ENCODE measurements at regions not wholly inside any gene's neighbourhood (a gene's known extent, or its start where the extent isn't known, plus 50 kb on each side); places are given as distances from the start of the nearest gene placed in this dataset.
"Not testable (repeated sequence)": the region's sequence is repeated elsewhere in the genome, so short reads cannot be mapped to it uniquely, and the experiment has no call there.

DNA sequence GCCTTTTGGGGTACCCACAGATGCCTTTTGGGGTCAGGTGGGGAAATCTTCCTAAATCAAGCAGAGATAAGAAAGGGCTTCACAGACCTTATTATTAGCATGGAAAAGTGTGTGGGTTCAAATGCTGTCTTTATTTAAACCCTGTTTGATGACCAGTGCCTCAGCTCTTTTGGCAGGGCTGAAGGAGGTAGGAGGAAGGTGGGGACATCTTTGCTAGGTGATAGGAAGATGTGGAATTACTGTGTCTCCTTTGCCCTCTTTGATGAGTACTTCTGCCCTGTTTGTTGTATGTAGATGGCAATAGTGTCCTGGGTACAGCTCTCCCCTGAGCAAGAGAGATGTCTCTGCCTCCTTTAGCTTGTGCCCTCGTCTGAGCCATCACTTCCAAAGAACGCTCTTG lies 333.3 kb upstream of the ROPN1 start:
- DNase-seq, result no peak

DNA sequence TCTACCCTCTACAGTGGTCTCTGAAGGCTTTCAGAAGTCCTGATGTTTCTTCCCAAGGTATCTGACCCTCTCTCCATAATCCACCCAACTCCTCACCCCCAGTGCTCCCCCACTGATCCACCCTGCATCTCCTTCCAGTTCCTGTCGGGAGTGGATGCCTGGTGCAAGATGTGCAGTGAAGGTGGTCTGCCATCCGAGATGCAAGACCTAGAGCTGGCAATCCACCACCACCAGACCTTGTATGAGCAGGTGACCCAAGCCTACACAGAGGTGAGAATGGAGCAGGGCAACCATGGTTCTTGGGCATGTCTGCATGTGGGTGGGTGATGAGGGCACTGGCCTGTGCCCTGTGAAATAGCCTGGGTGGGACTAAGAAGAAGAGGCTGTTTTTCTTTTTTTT lies 337.8 kb upstream of the ROPN1 start:
- no peak for DNase-seq

- DNase-seq, result no peak
Observed at GRCh38 chr3:124333931-124334640, 342.2 kb upstream of the ROPN1 start.

DNA sequence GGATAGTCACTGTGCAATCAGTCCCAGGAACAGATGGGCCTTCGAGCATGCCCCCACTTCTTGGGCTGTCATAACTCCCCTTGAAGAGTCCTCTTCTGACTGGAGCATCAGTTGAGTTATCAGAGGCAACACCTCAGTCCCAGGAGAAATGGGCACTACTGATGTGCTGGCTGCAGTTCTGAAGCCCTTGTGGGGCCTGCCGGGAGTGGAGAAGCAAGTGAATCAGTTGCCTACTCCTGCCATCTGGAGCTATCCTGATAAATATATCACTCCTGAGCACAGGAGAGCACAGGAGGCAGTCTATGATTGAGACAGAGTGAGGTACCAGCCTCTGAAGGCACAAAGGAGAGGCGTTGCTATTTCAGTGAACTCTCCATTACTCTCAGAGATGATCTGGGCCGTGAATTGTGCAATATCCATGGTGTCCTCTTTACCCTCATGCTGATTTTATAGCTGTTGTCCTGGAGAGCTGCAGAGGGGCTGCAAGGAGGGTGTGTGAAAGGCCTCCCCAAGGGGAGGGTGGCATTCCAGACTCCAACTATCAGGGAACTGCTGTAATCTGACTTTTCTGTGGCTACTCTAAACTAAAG lies 344.2 kb upstream of the ROPN1 start:
- DNase-seq, result no peak

- DNase-seq, result no peak
Observed at GRCh38 chr3:124345845-124346244, 353.9 kb upstream of the ROPN1 start.

DNA sequence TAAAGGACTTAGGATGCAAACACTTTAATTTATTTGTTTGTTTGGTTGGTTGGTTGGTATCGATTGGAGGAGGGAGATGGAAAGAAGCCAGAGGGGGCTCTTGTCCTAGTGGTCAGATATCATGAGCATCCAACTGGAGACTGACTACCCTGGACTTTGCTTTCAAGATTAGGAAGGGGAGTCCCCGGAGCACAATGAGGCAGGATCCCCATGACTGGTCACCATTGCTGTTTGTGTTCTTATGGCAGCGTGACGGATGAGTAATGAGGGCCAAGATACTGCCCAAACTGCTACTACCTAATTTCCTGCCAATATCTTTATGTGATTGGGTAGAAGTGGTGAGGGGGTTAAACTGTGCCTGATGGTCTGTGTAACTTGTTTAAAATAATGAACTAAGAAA lies 354.6 kb upstream of the ROPN1 start:
- no peak for DNase-seq

DNA sequence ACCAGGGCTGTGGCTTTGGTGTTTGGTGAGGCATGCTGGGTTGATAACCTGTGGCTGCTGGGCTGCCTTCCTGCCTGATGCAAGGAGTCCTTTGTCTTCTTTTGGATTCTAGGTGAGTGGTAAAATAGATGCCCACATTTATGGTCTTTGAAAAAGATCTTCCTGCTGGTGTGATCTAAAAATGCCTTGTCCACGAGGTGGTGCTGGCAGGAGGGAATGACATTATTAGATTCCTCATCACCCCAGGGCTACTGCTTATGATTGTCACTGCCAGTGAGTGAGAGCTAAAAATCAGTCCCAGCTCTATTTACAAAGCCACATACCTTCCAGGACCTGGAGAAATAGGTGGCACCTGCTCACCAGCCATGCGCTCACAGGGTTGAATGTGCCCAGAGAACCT lies 355.5 kb upstream of the ROPN1 start:
- DNase-seq, result no peak

DNA sequence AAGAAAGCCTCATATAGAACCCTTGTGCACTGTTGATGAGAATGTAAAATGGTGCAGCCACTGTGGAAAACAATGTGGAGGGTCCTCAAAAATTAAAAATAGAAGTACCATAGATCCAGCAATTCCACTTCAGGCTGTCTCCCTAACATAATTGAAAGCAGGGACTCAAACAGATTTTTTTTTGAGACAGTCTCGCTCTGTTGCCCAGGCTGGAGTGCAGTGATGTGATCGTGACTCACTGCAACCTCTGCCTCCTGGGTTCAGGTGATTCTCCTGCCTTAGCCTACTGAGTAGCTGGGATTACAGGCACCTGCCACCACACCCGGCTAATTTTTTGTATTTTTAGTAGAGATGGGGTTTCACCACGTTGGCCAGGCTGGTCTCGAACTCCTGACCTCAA lies 356.6 kb upstream of the ROPN1 start:
- not testable (repeated sequence) for DNase-seq

GRCh38 chr3:124351430-124352148 lies 359.7 kb upstream of the ROPN1 start:
- DNase-seq, result peak; percentile 45

- DNase-seq, result no peak
Observed at GRCh38 chr3:124352149-124352539, 360.2 kb upstream of the ROPN1 start.

DNA sequence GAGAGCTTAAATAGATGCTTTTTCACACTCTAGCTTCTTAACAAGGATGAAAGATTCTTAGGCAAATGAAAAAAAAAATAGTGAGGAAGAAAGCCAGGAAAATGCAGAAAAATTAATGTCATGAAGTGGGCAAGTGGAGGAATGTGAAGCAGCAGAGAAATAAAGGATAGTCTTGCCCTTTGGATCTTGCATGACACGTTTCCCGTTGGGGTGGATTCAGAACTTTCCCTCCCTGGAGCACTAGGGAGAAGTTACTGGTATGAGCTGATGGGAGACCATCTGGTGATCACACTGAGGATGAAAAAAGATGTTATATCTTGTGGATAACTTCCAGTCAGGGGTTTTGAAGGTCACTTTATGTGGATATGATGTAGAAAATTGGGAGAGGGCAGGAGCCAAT lies 361.8 kb upstream of the ROPN1 start:
- DNase-seq, result no peak

DNA sequence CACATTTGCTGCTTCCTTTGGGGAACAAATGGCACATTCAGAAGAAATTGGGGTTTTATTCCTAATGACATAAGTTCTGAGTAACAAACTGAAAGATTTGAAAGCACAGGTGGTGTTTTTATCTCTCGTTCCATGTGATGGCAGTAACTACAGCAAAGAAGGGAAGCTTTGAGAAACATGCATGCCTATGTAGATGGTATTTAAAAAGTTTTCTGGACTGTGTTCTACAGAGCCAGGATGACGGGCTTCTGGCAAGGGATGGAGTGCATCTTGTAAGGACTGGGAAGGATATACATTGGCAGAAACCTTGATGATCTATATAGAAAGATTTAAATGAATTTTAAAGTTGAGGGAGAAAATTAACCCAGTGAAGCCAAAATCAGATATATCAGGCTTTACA lies 362.2 kb upstream of the ROPN1 start:
- DNase-seq, result no peak

DNA sequence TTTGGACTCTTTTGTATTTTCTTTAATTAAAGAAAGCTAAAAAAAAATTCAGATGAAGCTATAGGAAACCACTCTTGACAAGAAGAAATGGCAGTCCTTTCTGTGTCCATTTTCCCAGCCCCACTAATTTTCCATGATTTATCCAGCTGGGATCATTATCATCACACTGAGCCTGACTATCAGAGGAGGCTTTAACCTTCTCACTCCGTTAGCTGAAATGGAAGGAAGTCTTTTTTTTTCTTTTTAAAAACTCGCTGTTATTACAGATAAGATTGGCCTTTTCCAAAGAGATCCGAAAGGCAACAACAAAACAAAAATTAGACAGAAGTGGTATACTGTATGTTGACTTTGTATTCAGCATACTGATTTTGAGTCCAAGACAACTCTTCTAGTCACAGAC lies 366.2 kb upstream of the ROPN1 start:
- DNase-seq, result no peak

DNA sequence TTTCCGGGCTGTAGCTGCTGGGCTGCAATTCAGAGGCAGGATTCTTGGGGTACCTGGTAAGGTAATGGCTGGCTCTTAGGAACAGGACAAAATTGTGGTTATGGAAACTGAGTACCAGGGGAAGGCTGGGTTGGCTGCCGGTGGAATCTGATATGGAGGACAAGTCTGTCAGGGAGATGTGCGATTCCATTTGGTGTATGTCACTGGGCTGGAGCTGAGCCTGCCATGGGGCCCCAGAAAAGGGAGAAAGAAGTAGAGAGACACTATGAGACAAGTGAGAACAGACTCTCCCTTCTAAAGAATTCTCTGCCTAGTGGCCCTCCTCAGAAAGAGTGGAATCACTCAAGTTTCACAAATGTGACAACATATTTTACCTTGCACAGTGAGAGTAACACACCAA lies 368.2 kb upstream of the ROPN1 start:
- DNase-seq, result no peak

DNA sequence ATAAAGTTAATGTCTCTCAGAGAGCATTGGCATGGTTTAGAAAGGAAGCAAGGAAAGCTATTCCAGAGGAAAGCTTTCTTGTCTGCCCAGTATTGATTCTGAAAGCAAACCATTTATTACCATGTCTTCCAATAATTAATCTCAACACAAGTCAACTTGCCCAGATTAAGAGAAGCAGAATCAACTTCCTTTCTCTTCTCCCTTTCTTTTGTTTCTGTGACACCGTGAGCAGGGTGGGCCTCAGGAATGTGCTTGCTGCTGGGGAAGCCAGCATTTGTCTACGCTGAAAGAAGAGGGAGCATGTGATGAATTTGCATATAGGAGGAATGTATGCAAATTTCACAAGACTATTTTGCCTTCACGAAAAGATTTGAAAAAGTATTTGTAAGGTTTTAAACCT lies 368.6 kb upstream of the ROPN1 start:
- peak; percentile 79 for DNase-seq

DNA sequence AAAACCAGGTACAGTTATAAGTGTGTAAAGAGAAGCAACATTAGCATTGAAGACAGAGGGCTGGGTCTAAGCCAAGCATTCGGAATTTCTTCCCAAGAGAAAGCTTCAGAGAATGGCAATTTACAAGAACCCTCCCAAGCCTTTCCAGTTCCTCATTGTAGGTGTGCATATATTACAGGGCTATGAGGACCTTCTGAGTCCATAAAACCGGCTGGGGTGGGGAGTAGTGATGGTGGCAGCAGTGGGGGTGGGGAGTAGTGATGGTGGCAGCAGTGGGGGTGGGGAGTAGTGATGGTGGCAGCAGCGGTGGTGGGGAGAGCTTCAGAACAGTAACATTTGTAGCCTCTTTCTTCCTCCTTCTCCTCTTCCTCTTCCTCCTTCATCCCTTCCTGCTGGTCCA lies 368.7 kb upstream of the UMPS start:
- DNase-seq, result no peak

- peak; percentile 14 for DNase-seq
Observed at GRCh38 chr3:124362455-124362854, 367.8 kb upstream of the UMPS start.

- no peak for DNase-seq
Observed at GRCh38 chr3:124363476-124363875, 366.8 kb upstream of the UMPS start.

DNA sequence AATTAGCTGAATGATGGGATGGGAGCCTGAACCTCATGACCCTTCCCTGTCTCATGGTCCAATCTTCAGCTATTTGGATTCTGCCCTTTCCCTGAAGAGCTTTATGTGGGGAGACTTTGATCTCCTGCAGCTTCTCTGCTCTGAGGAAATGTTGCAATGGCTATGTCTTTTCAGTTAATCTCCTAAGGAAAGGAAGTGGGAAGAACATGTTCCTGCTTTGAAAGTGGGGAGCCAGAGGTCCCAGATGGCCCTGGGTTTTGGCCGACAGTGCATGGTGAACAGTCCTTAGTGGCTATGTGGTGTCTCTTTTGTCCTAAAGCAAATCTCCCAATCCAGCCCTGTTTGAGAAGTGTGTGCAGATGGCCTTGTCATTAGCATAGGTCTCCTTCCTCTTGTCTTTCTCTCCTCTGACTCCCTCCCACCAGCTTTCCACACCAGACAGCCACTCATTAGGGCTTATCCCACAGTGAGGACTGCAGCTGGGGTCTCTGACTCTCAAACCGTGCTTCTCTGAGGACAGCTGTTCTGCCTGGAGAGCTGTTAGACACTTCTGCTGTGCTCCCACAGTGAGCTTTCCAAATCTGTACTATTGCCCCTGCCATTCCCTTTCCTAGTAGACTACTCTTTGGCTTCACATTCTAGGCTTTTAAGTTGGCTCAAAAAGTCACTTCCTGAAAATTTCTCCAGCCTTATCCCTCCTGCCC lies 365.8 kb upstream of the UMPS start:
- DNase-seq, result no peak

GRCh38 chr3:124366655-124367054 lies 363.6 kb upstream of the UMPS start:
- DNase-seq, result not testable (repeated sequence)

DNA sequence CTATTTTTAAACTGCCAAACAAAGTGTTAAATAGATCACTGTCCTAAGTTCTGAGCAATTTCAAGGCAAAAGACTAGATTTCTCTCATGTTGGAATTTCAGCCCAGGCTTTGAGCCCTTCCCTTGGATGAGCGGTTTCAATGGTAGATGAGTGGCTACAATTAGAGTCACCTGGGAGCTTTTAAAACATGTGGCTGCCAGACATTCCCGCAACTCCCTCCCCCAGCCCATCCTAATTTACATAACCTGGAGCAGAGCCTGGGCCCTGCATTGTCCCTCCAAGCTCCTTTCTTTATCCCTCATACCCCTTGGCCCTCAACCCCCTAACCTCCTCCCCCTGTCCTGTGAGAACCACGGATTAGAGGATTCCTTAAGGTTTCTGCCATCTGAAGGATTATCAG lies 357.5 kb upstream of the UMPS start:
- DNase-seq, result no peak

DNA sequence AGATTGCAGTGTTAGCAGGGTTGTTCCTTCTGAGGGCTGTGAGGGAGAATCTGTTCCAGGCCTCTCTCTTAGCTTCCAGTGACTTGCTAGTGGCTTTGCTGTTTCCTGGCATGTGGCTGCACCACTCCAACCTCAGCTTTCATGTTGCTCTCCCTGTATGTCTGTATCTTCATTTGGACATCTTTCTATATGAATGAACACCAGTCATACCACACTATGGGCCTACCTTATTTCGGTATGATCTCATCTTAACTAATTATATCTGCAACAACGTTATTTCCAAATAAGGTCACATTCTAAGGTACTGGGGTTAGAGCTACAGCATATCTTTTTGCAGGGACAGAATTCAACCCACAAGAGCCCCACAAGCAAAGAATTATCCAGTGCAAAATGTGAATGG lies 356.7 kb upstream of the UMPS start:
- no peak for DNase-seq

DNA sequence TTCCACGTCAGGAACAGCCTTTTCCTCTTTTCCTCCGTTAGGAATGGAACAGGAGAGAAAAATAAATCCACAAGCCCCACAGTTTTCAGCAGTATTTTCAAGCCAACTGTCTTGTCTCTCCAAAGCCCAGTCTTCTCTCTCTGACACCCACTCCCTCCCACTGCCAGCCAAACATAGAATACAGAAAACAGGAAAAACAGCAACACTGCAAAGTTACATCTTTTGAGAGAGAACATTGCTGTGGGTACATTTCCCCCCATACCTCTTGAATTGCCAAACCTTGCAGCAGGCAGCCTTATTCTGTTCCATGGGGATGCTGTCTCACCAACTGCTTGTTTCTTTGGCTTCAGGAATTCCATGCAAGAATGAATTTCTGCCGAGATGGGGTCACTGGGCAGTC lies 355.7 kb upstream of the UMPS start:
- DNase-seq, result no peak
